ENCODE measurements at regions not wholly inside any gene's neighbourhood (a gene's known extent, or its start where the extent isn't known, plus 50 kb on each side); places are given as distances from the start of the nearest gene placed in this dataset.

DNA sequence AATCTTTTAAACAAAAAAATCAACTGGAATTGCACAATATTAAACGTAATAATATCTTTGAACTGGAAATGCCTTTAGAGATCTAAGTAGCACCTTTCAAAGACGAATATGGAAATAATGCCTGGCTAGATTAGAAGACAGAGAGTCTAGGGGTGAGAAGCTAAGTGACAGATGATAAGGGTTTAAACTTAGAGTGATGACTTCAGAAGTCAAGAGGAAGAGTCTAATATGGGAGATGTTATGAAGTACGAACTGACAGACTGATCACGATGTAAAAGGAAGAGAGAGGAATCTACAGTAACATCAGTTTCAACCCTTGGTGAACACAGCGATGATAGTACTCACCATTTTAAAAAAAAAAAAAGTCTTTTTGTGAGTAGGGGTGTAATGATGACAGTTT is 57.9 kb downstream of the HINT1 start:
- H3K36me3 Mint-ChIP-seq = no peaks in the 10 kb centered on the region
- no peak for DNase-seq (ENCODE audit: low spot score)
- ChIA-PET POLR2A (no interaction called here), CTCF (interaction anchor here (0.6 kb wide), 1 partner anchor 1339 kb away, joined by 3 read pairs; no protein-coding TSS in a partner anchor)
- H3K4me3 Mint-ChIP-seq = no peak overlapping the region
- ATAC-seq = no peak
- H3K27ac Mint-ChIP-seq = no peak overlapping the region
- no peaks in the 10 kb centered on the region; the same call in 1 of the 2 replicates for H3K27me3 Mint-ChIP-seq (ENCODE audit: low read depth)
- H3K9me3 Mint-ChIP-seq = no peaks in the 10 kb centered on the region
- no peak for TF ChIP-seq CREM (CRISPR knock-in tag; IDR thresholded peaks at IDR 0.05)
- no peak for TF ChIP-seq SP1 (CRISPR knock-in tag; conservative IDR thresholded peaks at IDR 0.05)
- TF ChIP-seq, protein P1, sequence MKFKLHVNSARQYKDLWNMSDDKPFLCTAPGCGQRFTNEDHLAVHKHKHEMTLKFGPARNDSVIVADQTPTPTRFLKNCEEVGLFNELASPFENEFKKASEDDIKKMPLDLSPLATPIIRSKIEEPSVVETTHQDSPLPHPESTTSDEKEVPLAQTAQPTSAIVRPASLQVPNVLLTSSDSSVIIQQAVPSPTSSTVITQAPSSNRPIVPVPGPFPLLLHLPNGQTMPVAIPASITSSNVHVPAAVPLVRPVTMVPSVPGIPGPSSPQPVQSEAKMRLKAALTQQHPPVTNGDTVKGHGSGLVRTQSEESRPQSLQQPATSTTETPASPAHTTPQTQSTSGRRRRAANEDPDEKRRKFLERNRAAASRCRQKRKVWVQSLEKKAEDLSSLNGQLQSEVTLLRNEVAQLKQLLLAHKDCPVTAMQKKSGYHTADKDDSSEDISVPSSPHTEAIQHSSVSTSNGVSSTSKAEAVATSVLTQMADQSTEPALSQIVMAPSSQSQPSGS (CRISPR knock-in tag; IDR thresholded peaks at IDR 0.05; ENCODE audit: borderline replicate concordance, low read depth) = no peak
- TF ChIP-seq ZNF138 (CRISPR knock-in tag; conservative IDR thresholded peaks at IDR 0.05) = no peak
- TF ChIP-seq, protein P2, sequence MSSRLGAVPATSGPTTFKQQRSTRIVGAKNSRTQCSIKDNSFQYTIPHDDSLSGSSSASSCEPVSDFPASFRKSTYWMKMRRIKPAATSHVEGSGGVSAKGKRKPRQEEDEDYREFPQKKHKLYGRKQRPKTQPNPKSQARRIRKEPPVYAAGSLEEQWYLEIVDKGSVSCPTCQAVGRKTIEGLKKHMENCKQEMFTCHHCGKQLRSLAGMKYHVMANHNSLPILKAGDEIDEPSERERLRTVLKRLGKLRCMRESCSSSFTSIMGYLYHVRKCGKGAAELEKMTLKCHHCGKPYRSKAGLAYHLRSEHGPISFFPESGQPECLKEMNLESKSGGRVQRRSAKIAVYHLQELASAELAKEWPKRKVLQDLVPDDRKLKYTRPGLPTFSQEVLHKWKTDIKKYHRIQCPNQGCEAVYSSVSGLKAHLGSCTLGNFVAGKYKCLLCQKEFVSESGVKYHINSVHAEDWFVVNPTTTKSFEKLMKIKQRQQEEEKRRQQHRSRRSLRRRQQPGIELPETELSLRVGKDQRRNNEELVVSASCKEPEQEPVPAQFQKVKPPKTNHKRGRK (CRISPR knock-in tag; IDR thresholded peaks at IDR 0.05; ENCODE audit: borderline replicate concordance) = no peak
- TF ChIP-seq ATF1 (CRISPR knock-in tag; IDR thresholded peaks at IDR 0.05) = no peak
- TF ChIP-seq TEAD1 (CRISPR knock-in tag; IDR thresholded peaks at IDR 0.05) = no peak
- TF ChIP-seq, protein P3, sequence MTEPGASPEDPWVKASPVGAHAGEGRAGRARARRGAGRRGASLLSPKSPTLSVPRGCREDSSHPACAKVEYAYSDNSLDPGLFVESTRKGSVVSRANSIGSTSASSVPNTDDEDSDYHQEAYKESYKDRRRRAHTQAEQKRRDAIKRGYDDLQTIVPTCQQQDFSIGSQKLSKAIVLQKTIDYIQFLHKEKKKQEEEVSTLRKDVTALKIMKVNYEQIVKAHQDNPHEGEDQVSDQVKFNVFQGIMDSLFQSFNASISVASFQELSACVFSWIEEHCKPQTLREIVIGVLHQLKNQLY (CRISPR knock-in tag; IDR thresholded peaks at IDR 0.05) = no peak
- TF ChIP-seq, protein P4, sequence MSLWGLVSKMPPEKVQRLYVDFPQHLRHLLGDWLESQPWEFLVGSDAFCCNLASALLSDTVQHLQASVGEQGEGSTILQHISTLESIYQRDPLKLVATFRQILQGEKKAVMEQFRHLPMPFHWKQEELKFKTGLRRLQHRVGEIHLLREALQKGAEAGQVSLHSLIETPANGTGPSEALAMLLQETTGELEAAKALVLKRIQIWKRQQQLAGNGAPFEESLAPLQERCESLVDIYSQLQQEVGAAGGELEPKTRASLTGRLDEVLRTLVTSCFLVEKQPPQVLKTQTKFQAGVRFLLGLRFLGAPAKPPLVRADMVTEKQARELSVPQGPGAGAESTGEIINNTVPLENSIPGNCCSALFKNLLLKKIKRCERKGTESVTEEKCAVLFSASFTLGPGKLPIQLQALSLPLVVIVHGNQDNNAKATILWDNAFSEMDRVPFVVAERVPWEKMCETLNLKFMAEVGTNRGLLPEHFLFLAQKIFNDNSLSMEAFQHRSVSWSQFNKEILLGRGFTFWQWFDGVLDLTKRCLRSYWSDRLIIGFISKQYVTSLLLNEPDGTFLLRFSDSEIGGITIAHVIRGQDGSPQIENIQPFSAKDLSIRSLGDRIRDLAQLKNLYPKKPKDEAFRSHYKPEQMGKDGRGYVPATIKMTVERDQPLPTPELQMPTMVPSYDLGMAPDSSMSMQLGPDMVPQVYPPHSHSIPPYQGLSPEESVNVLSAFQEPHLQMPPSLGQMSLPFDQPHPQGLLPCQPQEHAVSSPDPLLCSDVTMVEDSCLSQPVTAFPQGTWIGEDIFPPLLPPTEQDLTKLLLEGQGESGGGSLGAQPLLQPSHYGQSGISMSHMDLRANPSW (CRISPR knock-in tag; conservative IDR thresholded peaks at IDR 0.05; ENCODE audit: low read depth) = no peak
- TF ChIP-seq, protein P5, sequence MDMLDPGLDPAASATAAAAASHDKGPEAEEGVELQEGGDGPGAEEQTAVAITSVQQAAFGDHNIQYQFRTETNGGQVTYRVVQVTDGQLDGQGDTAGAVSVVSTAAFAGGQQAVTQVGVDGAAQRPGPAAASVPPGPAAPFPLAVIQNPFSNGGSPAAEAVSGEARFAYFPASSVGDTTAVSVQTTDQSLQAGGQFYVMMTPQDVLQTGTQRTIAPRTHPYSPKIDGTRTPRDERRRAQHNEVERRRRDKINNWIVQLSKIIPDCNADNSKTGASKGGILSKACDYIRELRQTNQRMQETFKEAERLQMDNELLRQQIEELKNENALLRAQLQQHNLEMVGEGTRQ (CRISPR knock-in tag; IDR thresholded peaks at IDR 0.05) = no peak
- TF ChIP-seq CREB1 (CRISPR knock-in tag; IDR thresholded peaks at IDR 0.05) = no peak
- TF ChIP-seq SMAD3 (CRISPR knock-in tag; IDR thresholded peaks at IDR 0.05; ENCODE audit: borderline replicate concordance) = no peak
- no peak for TF ChIP-seq ZNF671 (CRISPR knock-in tag; IDR thresholded peaks at IDR 0.05)
- TF ChIP-seq, protein P6, sequence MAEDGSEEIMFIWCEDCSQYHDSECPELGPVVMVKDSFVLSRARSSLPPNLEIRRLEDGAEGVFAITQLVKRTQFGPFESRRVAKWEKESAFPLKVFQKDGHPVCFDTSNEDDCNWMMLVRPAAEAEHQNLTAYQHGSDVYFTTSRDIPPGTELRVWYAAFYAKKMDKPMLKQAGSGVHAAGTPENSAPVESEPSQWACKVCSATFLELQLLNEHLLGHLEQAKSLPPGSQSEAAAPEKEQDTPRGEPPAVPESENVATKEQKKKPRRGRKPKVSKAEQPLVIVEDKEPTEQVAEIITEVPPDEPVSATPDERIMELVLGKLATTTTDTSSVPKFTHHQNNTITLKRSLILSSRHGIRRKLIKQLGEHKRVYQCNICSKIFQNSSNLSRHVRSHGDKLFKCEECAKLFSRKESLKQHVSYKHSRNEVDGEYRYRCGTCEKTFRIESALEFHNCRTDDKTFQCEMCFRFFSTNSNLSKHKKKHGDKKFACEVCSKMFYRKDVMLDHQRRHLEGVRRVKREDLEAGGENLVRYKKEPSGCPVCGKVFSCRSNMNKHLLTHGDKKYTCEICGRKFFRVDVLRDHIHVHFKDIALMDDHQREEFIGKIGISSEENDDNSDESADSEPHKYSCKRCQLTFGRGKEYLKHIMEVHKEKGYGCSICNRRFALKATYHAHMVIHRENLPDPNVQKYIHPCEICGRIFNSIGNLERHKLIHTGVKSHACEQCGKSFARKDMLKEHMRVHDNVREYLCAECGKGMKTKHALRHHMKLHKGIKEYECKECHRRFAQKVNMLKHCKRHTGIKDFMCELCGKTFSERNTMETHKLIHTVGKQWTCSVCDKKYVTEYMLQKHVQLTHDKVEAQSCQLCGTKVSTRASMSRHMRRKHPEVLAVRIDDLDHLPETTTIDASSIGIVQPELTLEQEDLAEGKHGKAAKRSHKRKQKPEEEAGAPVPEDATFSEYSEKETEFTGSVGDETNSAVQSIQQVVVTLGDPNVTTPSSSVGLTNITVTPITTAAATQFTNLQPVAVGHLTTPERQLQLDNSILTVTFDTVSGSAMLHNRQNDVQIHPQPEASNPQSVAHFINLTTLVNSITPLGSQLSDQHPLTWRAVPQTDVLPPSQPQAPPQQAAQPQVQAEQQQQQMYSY (CRISPR knock-in tag; IDR thresholded peaks at IDR 0.05) = no peak
- no peak for TF ChIP-seq TP53 (CRISPR knock-in tag; IDR thresholded peaks at IDR 0.05)
- TF ChIP-seq ZNF219 (CRISPR knock-in tag; IDR thresholded peaks at IDR 0.05; ENCODE audit: borderline replicate concordance) = no peak
- TF ChIP-seq GABPB1 (CRISPR knock-in tag; IDR thresholded peaks at IDR 0.05) = no peak
- no peak for TF ChIP-seq NR2C2 (CRISPR knock-in tag; IDR thresholded peaks at IDR 0.05)
- TF ChIP-seq, protein P7, sequence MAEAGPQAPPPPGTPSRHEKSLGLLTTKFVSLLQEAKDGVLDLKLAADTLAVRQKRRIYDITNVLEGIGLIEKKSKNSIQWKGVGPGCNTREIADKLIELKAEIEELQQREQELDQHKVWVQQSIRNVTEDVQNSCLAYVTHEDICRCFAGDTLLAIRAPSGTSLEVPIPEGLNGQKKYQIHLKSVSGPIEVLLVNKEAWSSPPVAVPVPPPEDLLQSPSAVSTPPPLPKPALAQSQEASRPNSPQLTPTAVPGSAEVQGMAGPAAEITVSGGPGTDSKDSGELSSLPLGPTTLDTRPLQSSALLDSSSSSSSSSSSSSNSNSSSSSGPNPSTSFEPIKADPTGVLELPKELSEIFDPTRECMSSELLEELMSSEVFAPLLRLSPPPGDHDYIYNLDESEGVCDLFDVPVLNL (CRISPR knock-in tag; IDR thresholded peaks at IDR 0.05; ENCODE audit: borderline replicate concordance, low read depth) = no peak
- TF ChIP-seq ZNF416 (CRISPR knock-in tag; IDR thresholded peaks at IDR 0.05) = no peak
- no peaks in the 10 kb centered on the region for H3K4me1 Mint-ChIP-seq
